Stimulated activated CD8-positive, alpha-beta memory T cell treated with anti-CD3 and anti-CD28 coated beads, Interleukin-12 subunit alpha, Interleukin-12 subunit beta, amount 100 ng/mL, for 1 hour (primary cell): ENCODE measurements at regions not wholly inside any gene's neighbourhood (a gene's known extent, or its start where the extent isn't known, plus 50 kb on each side); places are given as distances from the start of the nearest gene placed in this dataset.

Source experiments
- DNase-seq: peaks from one replicate; pipeline ENCODE4 v3.0.0-alpha.2; 2020; ENCODE audit warnings: low read depth

GRCh38 chr6:40194447-40195170 is 260.3 kb upstream of the MOCS1 start:
- DNase-seq = no peak

GRCh38 chr6:40192516-40192915 is 258.3 kb upstream of the MOCS1 start:
- no peak for DNase-seq

DNA sequence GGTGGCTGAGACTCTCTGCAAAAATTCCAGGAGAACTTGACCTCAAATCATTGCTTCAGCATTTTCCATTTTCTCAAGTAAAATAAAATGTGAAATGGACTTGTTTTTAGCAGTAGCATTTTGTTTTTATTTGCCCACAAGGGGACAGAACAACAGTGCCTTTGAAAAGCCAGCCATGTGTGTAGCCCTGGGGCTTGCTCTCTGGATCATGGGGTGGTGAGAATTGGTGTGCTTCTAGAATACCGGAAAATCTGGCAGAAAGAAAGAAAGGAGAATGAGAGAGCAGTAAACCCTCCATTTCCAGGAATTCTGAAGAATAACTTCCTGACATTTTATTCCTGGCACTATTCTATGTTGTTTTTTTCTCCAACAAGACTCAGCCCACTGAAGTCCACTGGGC is 254.7 kb upstream of the MOCS1 start:
- no peak for DNase-seq

GRCh38 chr6:40187535-40188144 is 253.4 kb upstream of the MOCS1 start:
- no peak for DNase-seq

DNA sequence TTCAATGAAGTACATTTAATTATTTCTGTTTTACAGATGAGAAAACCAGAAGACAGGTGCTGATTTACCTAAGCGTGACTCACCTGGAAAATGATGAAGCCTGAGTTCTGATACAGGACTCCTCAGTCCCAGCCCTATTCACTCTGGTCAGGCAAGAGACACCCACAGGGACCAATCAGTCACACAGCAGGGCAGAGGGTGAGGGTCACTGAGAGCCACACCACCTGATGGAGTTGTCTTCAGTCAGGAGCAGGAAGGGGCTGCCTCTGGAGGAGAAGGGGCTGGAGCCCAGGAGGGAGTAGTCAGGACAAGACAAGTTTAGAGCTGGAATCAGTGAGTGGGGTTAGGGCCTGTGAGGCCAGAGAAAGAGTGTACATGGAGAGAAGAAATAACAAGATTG is 251.2 kb upstream of the MOCS1 start:
- DNase-seq = no peak

- no peak for DNase-seq
Observed at GRCh38 chr6:40183902-40184301, 249.6 kb upstream of the MOCS1 start.

DNA sequence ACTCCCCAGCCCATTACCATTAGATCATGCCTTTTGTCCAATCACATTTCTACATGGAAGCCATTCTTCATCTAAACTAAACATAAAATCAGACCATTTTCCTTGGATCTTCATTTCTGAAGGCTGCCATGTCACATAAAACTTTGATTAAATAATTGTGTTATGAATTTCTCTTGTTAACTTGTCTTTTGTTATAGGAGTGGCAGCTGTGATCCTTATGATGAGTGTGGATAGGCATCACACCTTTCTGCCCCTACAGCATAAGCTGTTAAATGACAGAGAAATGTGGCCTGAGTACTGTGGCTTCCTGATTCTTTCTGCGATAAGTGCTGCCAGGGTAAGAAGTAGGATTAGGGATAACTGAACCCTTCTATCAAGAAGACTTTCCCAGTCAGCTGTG is 247.1 kb upstream of the MOCS1 start:
- DNase-seq = no peak

DNA sequence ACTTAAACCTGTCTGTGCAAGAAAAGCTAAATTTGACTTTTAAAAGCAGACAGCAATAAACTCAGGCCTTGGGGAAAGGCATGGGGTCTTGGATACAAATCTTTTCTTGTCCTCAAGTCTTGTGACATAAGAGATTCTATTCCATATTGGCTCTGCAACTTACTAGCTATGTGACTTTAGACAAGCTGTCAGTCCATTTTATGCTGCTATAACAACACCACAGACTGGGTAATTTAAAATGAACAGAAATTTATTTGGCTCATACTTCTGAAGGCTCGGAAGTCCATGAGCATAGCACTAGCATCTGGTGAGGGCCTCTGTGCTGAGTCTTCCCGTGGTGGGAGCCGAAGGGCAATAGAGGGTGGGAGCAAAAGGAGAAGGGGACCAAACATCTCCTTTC is 246.0 kb upstream of the MOCS1 start:
- DNase-seq = no peak

DNA sequence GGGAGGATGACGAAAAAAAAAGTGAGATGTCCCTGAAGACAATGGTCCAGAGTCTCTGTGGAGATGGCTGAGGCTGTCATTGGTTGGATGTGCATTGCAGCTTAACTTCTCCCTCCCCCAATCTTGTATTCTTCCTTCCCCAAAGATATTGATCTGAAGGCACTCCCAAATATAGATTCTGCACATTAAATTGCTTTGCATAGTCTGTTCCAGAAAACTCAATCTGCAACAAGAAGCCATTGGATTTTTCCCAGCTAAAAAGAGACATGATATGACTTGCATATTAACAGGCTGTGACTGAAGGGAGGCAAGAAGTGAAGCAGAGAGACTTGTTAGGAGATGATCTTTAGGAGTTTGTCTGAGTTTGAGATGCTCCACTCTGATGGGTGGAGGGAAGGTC is 245.2 kb upstream of the MOCS1 start:
- DNase-seq = no peak

- DNase-seq = no peak
Observed at GRCh38 chr6:40177598-40177997, 243.3 kb upstream of the MOCS1 start.

GRCh38 chr6:40176152-40176551 is 241.9 kb upstream of the MOCS1 start:
- DNase-seq = no peak

DNA sequence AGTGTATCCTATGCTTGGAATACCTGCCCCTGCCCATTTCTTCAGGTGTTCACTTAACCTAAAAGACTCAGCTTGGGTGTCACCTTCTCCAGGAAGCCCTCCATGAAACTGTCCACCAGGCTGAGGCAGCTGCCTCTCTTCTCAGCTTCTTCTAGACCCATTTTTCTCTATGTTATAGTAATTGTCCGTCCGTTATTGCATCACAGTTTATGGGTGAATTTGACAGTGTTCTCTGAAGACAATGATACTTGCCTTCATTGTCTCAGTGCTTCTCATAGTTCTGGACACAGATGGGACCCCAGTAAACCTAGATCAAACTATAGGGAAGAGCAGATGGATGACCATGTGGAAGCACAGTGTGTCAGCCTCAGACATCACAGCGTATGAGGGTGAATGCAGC is 238.0 kb upstream of the MOCS1 start:
- no peak for DNase-seq

DNA sequence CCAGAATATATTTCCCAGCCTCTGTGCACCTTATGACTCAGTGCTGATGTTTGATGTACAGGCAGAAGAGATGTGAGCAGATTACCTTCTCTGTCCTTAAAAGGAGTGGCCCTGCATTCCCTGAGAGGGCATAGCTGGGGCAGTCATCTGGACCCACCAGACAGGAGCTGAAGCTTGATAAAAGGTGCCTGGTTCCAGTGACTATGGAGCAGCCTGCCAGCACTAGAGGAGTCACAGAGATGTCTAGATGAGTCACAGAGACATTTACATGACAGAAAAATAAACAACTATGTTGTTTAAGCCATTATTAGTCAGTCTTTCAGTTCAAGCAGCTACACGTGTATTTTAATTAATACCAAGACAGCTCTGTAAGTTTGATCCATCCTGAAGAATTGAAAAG is 237.1 kb upstream of the MOCS1 start:
- no peak for DNase-seq

- DNase-seq = no peak
Observed at GRCh38 chr6:40170856-40171255, 236.6 kb upstream of the MOCS1 start.

- no peak for DNase-seq
Observed at GRCh38 chr6:40169878-40170277, 235.6 kb upstream of the MOCS1 start.

DNA sequence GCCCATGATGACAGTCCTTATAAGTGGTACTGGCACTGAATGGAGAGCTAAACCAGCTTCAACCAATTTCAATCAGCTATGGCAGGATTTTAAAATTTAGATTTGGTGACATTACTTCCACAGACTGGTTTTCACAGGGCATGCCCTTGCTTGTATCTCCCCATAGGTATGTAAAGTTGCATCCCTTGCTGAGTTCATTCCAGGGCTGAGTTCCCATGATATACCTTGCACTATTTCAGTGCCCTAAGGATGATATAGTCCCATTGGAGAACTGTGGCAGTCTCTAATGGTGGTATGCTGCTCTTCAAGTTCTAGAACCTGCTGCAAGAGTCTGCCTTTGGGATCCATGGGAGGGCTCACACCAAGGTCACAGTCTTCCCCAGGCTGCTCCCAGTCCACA is 232.7 kb upstream of the MOCS1 start:
- no peak for DNase-seq

GRCh38 chr6:40165036-40165709 is 230.9 kb upstream of the MOCS1 start:
- DNase-seq = no peak

GRCh38 chr6:40164345-40164755 is 230.1 kb upstream of the MOCS1 start:
- DNase-seq = no peak

- no peak for DNase-seq
Observed at GRCh38 chr6:40163924-40164323, 229.7 kb upstream of the MOCS1 start.

DNA sequence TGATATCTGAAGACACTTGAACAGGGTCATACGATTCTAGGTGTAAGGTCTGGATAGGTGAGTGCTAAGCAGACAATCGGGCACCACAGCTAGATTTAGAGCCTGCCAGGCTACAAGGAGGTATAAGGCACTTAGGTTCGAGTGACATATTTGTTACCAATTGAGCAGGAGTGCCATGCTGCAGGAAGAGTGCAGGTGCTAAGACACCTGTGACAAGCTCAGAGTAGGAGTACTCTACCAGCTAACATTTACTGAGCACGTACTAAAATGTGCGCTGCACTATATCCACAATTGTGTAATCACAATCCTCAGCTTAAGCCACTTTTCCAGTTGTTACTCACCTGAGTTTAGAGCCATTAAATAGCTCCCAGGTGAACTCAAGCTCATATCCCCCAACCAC is 227.8 kb upstream of the MOCS1 start:
- DNase-seq = no peak

GRCh38 chr6:40160826-40161225 is 226.6 kb upstream of the MOCS1 start:
- no peak for DNase-seq

GRCh38 chr6:40159865-40160264 is 225.6 kb upstream of the MOCS1 start:
- no peak for DNase-seq

- no peak for DNase-seq
Observed at GRCh38 chr6:40152701-40153436, 218.6 kb upstream of the MOCS1 start.
